A673 (cell line): ENCODE measurements at regions not wholly inside any gene's neighbourhood (a gene's known extent, or its start where the extent isn't known, plus 50 kb on each side); places are given as distances from the start of the nearest gene placed in this dataset.

Experiments
- EZH2 ChIP-seq: fragments of 200-600 bp; sonication (generic); IDR thresholded peaks from 2 replicates; pipeline ENCODE4 v1.6.1; 2017; ENCODE audit warnings: borderline replicate concordance, low read depth, mild to moderate bottlenecking, mixed read lengths, antibody characterized with exemption, low read length; ENCODE audit not compliant: poor library complexity, severe bottlenecking
- TF ChIP-seq, protein P1 (sequence below): fragments of 300-800, 200-600 bp; sonication (generic); conservative IDR thresholded peaks from 2 replicates; pipeline ENCODE4 v1.5.1; 2017; ENCODE audit warnings: low read depth, mild to moderate bottlenecking, antibody characterized with exemption, low read length, moderate library complexity, mixed read lengths

DNA sequence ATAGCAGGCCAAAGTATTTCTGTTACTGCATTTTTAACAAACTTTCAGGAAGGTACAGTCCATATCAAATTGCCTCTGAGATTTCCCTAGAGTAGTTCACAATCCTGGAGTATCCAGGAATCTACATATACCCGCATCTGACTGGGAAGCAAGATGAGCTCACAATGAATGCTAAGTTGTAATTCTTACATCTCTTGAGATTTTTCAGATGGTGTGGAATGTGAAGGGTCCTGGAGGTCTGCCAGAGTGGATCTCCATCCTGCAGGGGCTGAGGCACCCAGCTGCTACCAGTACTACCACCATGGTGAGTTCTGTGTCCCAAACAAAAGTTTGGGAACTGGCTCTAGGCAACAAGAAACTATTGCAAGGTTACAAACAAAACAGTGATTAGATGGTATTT is 156.7 kb upstream of the CCDC54 start:
- TF ChIP-seq, protein P1, sequence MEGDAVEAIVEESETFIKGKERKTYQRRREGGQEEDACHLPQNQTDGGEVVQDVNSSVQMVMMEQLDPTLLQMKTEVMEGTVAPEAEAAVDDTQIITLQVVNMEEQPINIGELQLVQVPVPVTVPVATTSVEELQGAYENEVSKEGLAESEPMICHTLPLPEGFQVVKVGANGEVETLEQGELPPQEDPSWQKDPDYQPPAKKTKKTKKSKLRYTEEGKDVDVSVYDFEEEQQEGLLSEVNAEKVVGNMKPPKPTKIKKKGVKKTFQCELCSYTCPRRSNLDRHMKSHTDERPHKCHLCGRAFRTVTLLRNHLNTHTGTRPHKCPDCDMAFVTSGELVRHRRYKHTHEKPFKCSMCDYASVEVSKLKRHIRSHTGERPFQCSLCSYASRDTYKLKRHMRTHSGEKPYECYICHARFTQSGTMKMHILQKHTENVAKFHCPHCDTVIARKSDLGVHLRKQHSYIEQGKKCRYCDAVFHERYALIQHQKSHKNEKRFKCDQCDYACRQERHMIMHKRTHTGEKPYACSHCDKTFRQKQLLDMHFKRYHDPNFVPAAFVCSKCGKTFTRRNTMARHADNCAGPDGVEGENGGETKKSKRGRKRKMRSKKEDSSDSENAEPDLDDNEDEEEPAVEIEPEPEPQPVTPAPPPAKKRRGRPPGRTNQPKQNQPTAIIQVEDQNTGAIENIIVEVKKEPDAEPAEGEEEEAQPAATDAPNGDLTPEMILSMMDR, result no peak
- TF ChIP-seq EZH2, result no peak
